IgD-negative memory B cell (primary cell): ENCODE measurements at regions not wholly inside any gene's neighbourhood (a gene's known extent, or its start where the extent isn't known, plus 50 kb on each side); places are given as distances from the start of the nearest gene placed in this dataset.

Source experiments
- H3K27ac Mint-ChIP-seq, 3 donors: one replicate each; pipeline ENCODE4 v1.8.0; 2020 to 2022; ENCODE audit warnings: mild to moderate bottlenecking in 3 of 3, mixed read lengths in 3 of 3, moderate library complexity in 1 of 3
- H3K27me3 Mint-ChIP-seq: one replicate; pipeline ENCODE4 v1.8.0; 2021; ENCODE audit warnings: mixed read lengths
- H3K36me3 Mint-ChIP-seq: one replicate; pipeline ENCODE4 v1.8.0; 2020; ENCODE audit warnings: mild to moderate bottlenecking, mixed read lengths
- H3K4me1 Mint-ChIP-seq, 3 donors: one replicate each; pipeline ENCODE4 v1.8.0; 2020 to 2022; ENCODE audit warnings: mixed read lengths in 3 of 3, mild to moderate bottlenecking in 1 of 3
- H3K4me3 Mint-ChIP-seq, 4 donors: one replicate each; pipeline ENCODE4 v1.8.0; 2020 to 2022; ENCODE audit warnings: mild to moderate bottlenecking in 4 of 4, mixed read lengths in 4 of 4, moderate library complexity in 3 of 4
- H3K9me3 Mint-ChIP-seq, 3 donors: one replicate each; pipeline ENCODE4 v1.8.0; 2020 to 2021; ENCODE audit warnings: mixed read lengths in 3 of 3, mild to moderate bottlenecking in 1 of 3

GRCh38 chr10:53013201-53013810 lies 240.7 kb upstream of the MBL2 start:
- H3K27ac Mint-ChIP-seq, result no peak overlapping the region
- no peaks in the 10 kb centered on the region for H3K27me3 Mint-ChIP-seq
- H3K36me3 Mint-ChIP-seq, result no peaks in the 10 kb centered on the region
- no peaks in the 10 kb centered on the region for H3K4me1 Mint-ChIP-seq
- H3K9me3 Mint-ChIP-seq, result no peaks in the 10 kb centered on the region
- H3K4me3 Mint-ChIP-seq, result no peak overlapping the region

- H3K4me1 Mint-ChIP-seq, result no peaks in the 10 kb centered on the region
- no peaks in the 10 kb centered on the region for H3K27me3 Mint-ChIP-seq
- no peaks in the 10 kb centered on the region for H3K36me3 Mint-ChIP-seq
- H3K9me3 Mint-ChIP-seq, result no peaks in the 10 kb centered on the region
- H3K4me3 Mint-ChIP-seq, result peak overlapping the region in 1 of 4 donors; percentile 5
- no peak overlapping the region for H3K27ac Mint-ChIP-seq
Observed at GRCh38 chr10:53009961-53010907, 237.7 kb upstream of the MBL2 start.

- H3K4me3 Mint-ChIP-seq, result no peak overlapping the region
- no peaks in the 10 kb centered on the region for H3K9me3 Mint-ChIP-seq
- no peaks in the 10 kb centered on the region for H3K4me1 Mint-ChIP-seq
- H3K27ac Mint-ChIP-seq, result no peak overlapping the region
- no peaks in the 10 kb centered on the region for H3K27me3 Mint-ChIP-seq
- no peaks in the 10 kb centered on the region for H3K36me3 Mint-ChIP-seq
Observed at GRCh38 chr10:53007527-53007842, 234.9 kb upstream of the MBL2 start.

- no peaks in the 10 kb centered on the region for H3K27me3 Mint-ChIP-seq
- H3K4me1 Mint-ChIP-seq, result no peaks in the 10 kb centered on the region
- H3K9me3 Mint-ChIP-seq, result no peaks in the 10 kb centered on the region
- no peak overlapping the region for H3K4me3 Mint-ChIP-seq
- H3K27ac Mint-ChIP-seq, result no peak overlapping the region
- no peaks in the 10 kb centered on the region for H3K36me3 Mint-ChIP-seq
Observed at GRCh38 chr10:53006663-53007526, 234.3 kb upstream of the MBL2 start.

- no peaks in the 10 kb centered on the region for H3K36me3 Mint-ChIP-seq
- no peak overlapping the region for H3K27ac Mint-ChIP-seq
- H3K4me1 Mint-ChIP-seq, result no peaks in the 10 kb centered on the region
Observed at GRCh38 chr10:53005612-53006345, 233.2 kb upstream of the MBL2 start.

GRCh38 chr10:53003094-53003493 lies 230.5 kb upstream of the MBL2 start:
- Mint-ChIP-seq H3K27me3 (no peaks in the 10 kb centered on the region), H3K27ac (no peak overlapping the region), H3K4me1 (no peaks in the 10 kb centered on the region), H3K36me3 (no peaks in the 10 kb centered on the region), H3K4me3 (no peak overlapping the region), H3K9me3 (no peaks in the 10 kb centered on the region)

More at GRCh38 chr10:53005612-53006345, 233.2 kb upstream of the MBL2 start:
- H3K9me3 Mint-ChIP-seq, result no peaks in the 10 kb centered on the region
- H3K27me3 Mint-ChIP-seq, result no peaks in the 10 kb centered on the region
- H3K4me3 Mint-ChIP-seq, result no peak overlapping the region

- no peaks in the 10 kb centered on the region for H3K9me3 Mint-ChIP-seq
- H3K4me3 Mint-ChIP-seq, result no peak overlapping the region
- H3K36me3 Mint-ChIP-seq, result no peaks in the 10 kb centered on the region
- H3K27me3 Mint-ChIP-seq, result no peaks in the 10 kb centered on the region
- peak overlapping the region in 1 of 3 donors; percentile 9 for H3K27ac Mint-ChIP-seq
- no peaks in the 10 kb centered on the region for H3K4me1 Mint-ChIP-seq
Observed at GRCh38 chr10:52999681-53000080, 227.1 kb upstream of the MBL2 start.

- H3K27ac Mint-ChIP-seq, result no peak overlapping the region
- H3K36me3 Mint-ChIP-seq, result no peaks in the 10 kb centered on the region
- H3K27me3 Mint-ChIP-seq, result no peaks in the 10 kb centered on the region
- no peak overlapping the region for H3K4me3 Mint-ChIP-seq
- H3K4me1 Mint-ChIP-seq, result no peaks in the 10 kb centered on the region
- H3K9me3 Mint-ChIP-seq, result no peaks in the 10 kb centered on the region
Observed at GRCh38 chr10:52999258-52999657, 226.7 kb upstream of the MBL2 start.

- H3K27me3 Mint-ChIP-seq, result no peaks in the 10 kb centered on the region
- H3K4me1 Mint-ChIP-seq, result no peaks in the 10 kb centered on the region
- H3K4me3 Mint-ChIP-seq, result no peak overlapping the region
Observed at GRCh38 chr10:52997007-52997406, 224.4 kb upstream of the MBL2 start.

GRCh38 chr10:52994370-52994769 lies 221.8 kb upstream of the MBL2 start:
- H3K4me3 Mint-ChIP-seq, result no peak overlapping the region
- H3K27ac Mint-ChIP-seq, result no peak overlapping the region
- no peaks in the 10 kb centered on the region for H3K27me3 Mint-ChIP-seq
- H3K4me1 Mint-ChIP-seq, result no peaks in the 10 kb centered on the region
- H3K9me3 Mint-ChIP-seq, result no peaks in the 10 kb centered on the region
- H3K36me3 Mint-ChIP-seq, result no peaks in the 10 kb centered on the region

More at GRCh38 chr10:52997007-52997406, 224.4 kb upstream of the MBL2 start:
- no peak overlapping the region for H3K27ac Mint-ChIP-seq
- no peaks in the 10 kb centered on the region for H3K9me3 Mint-ChIP-seq
- no peaks in the 10 kb centered on the region for H3K36me3 Mint-ChIP-seq

GRCh38 chr10:52993109-52993508 lies 220.5 kb upstream of the MBL2 start:
- no peaks in the 10 kb centered on the region for H3K9me3 Mint-ChIP-seq
- no peak overlapping the region for H3K27ac Mint-ChIP-seq
- H3K27me3 Mint-ChIP-seq, result no peaks in the 10 kb centered on the region
- no peak overlapping the region for H3K4me3 Mint-ChIP-seq
- H3K4me1 Mint-ChIP-seq, result no peaks in the 10 kb centered on the region
- H3K36me3 Mint-ChIP-seq, result no peaks in the 10 kb centered on the region

GRCh38 chr10:52992567-52992966 lies 220.0 kb upstream of the MBL2 start:
- Mint-ChIP-seq H3K27me3 (no peaks in the 10 kb centered on the region), H3K9me3 (no peaks in the 10 kb centered on the region), H3K4me3 (no peak overlapping the region), H3K36me3 (no peaks in the 10 kb centered on the region), H3K27ac (no peak overlapping the region), H3K4me1 (no peaks in the 10 kb centered on the region)

GRCh38 chr10:52988923-52989322 lies 216.3 kb upstream of the MBL2 start:
- no peak overlapping the region for H3K27ac Mint-ChIP-seq
- H3K4me1 Mint-ChIP-seq, result no peaks in the 10 kb centered on the region

GRCh38 chr10:52986125-52986524 lies 213.5 kb upstream of the MBL2 start:
- Mint-ChIP-seq H3K9me3 (no peaks in the 10 kb centered on the region), H3K27me3 (no peaks in the 10 kb centered on the region), H3K36me3 (no peaks in the 10 kb centered on the region), H3K4me3 (no peak overlapping the region), H3K4me1 (peaks cover 0 to 3% (median 0%) of the 10 kb centered on the region in 3 donors), H3K27ac (no peak overlapping the region)

More at GRCh38 chr10:52988923-52989322, 216.3 kb upstream of the MBL2 start:
- no peaks in the 10 kb centered on the region for H3K36me3 Mint-ChIP-seq
- no peaks in the 10 kb centered on the region for H3K27me3 Mint-ChIP-seq
- no peak overlapping the region for H3K4me3 Mint-ChIP-seq
- no peaks in the 10 kb centered on the region for H3K9me3 Mint-ChIP-seq

GRCh38 chr10:52984169-52984568 lies 211.6 kb upstream of the MBL2 start:
- H3K9me3 Mint-ChIP-seq, result no peaks in the 10 kb centered on the region
- no peak overlapping the region for H3K4me3 Mint-ChIP-seq
- H3K4me1 Mint-ChIP-seq, result peaks cover 0 to 3% (median 0%) of the 10 kb centered on the region in 3 donors
- H3K27ac Mint-ChIP-seq, result no peak overlapping the region
- no peaks in the 10 kb centered on the region for H3K27me3 Mint-ChIP-seq
- H3K36me3 Mint-ChIP-seq, result no peaks in the 10 kb centered on the region
